ENCODE measurements at regions not wholly inside any gene's neighbourhood (a gene's known extent, or its start where the extent isn't known, plus 50 kb on each side); places are given as distances from the start of the nearest gene placed in this dataset.

- Histone ChIP-seq H3K4me3 (no peak overlapping the region), H3K27ac (ENCODE audit: low read depth) (no peak overlapping the region), H2AFZ (no peak overlapping the region), H3K9me2 (ENCODE audit: insufficient read depth) (no peaks in the 10 kb centered on the region), H3K27me3 (ENCODE audit: insufficient read depth) (no peaks in the 10 kb centered on the region), H3K4me2 (no peak overlapping the region), H3F3A (replicated peaks; ENCODE audit: low read depth) (no peaks in the 10 kb centered on the region), H3K36me3 (ENCODE audit: insufficient read depth) (no peaks in the 10 kb centered on the region), H4K20me1 (replicated peaks; ENCODE audit: insufficient read depth) (0 out of 2 replicates have a peak, but pooled peaks cover 5% of the 10 kb centered on the region), H3K79me2 (replicated peaks; ENCODE audit: insufficient read depth) (peaks cover 4% of the 10 kb centered on the region), H3K4me1 (ENCODE audit: insufficient read depth) (peaks cover 3% of the 10 kb centered on the region)
- TF ChIP-seq POLR2AphosphoS5 (IDR thresholded peaks at IDR 0.05; ENCODE audit: low read depth): no peak
- TF ChIP-seq ZNF114 (CRISPR knock-in tag; IDR thresholded peaks at IDR 0.05): no peak
- TF ChIP-seq EZH2phosphoT487 (IDR thresholded peaks at IDR 0.05; ENCODE audit: unreplicated experiment): no peak
- no peak for TF ChIP-seq CREB1 (CRISPR knock-in tag; IDR thresholded peaks at IDR 0.05; ENCODE audit: low read depth)
- TF ChIP-seq REST (IDR thresholded peaks at IDR 0.05; ENCODE audit: unreplicated experiment): no peak
- TF ChIP-seq, protein P1, sequence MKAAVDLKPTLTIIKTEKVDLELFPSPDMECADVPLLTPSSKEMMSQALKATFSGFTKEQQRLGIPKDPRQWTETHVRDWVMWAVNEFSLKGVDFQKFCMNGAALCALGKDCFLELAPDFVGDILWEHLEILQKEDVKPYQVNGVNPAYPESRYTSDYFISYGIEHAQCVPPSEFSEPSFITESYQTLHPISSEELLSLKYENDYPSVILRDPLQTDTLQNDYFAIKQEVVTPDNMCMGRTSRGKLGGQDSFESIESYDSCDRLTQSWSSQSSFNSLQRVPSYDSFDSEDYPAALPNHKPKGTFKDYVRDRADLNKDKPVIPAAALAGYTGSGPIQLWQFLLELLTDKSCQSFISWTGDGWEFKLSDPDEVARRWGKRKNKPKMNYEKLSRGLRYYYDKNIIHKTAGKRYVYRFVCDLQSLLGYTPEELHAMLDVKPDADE (IDR thresholded peaks at IDR 0.05): no peak
- no peak for TF ChIP-seq NANOG (IDR thresholded peaks at IDR 0.05; ENCODE audit: borderline replicate concordance)
- TF ChIP-seq, protein P2, sequence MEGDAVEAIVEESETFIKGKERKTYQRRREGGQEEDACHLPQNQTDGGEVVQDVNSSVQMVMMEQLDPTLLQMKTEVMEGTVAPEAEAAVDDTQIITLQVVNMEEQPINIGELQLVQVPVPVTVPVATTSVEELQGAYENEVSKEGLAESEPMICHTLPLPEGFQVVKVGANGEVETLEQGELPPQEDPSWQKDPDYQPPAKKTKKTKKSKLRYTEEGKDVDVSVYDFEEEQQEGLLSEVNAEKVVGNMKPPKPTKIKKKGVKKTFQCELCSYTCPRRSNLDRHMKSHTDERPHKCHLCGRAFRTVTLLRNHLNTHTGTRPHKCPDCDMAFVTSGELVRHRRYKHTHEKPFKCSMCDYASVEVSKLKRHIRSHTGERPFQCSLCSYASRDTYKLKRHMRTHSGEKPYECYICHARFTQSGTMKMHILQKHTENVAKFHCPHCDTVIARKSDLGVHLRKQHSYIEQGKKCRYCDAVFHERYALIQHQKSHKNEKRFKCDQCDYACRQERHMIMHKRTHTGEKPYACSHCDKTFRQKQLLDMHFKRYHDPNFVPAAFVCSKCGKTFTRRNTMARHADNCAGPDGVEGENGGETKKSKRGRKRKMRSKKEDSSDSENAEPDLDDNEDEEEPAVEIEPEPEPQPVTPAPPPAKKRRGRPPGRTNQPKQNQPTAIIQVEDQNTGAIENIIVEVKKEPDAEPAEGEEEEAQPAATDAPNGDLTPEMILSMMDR (conservative IDR thresholded peaks at IDR 0.05; ENCODE audit: low read depth in 2 of 2): no peak
- Mint-ChIP-seq H3K9me3 (no peaks in the 10 kb centered on the region), H3K4me1 (peaks cover 16% of the 10 kb centered on the region), H3K4me3 (no peak overlapping the region), H3K27ac (no peak overlapping the region), H3K27me3 (ENCODE audit: insufficient read depth, low read depth, poor library complexity) (peaks cover 5% of the 10 kb centered on the region), H3K36me3 (ENCODE audit: low read depth) (no peaks in the 10 kb centered on the region; the same call in 2 of the 3 replicates)
- ATAC-seq (no peak), DNase-seq (ENCODE audit: low spot score) (no peak)
Measured at GRCh38 chr1:201730611-201731010, 98.3 kb upstream of the IPO9 start.

DNA sequence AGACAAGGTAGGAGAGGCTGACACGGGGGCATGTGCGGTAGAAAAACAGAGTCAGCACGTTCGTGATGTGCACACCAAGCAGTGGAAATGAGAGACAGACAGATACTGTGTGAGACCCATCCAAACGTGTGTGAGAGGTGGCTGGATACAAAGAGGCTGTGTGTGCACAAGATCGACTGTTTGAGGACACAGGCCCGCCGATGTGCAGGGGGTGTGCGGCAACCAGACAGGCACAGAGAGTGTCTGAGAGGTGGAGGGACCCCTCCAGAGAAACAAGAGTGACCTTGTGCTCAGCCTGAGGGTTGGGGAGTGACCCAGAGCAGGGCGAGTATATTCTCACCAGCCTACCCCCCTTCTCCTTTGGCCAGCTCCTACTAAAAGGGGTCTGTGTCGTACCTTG lies 97.8 kb upstream of the IPO9 start:
- H3K9me2 ChIP-seq (ENCODE audit: insufficient read depth): no peaks in the 10 kb centered on the region
- ATAC-seq (no peak), DNase-seq (ENCODE audit: low spot score) (no peak)
- H3K27ac Mint-ChIP-seq: no peak overlapping the region
- peaks cover 8% of the 10 kb centered on the region for H3K4me1 ChIP-seq (ENCODE audit: insufficient read depth)
- no peak overlapping the region for H3K27ac ChIP-seq (ENCODE audit: low read depth)
- no peaks in the 10 kb centered on the region for H3K9me3 Mint-ChIP-seq
- no peak overlapping the region for H3K4me2 ChIP-seq
- H3K4me3 ChIP-seq: no peak overlapping the region
- 0 out of 2 replicates have a peak, but pooled peaks cover 5% of the 10 kb centered on the region for H4K20me1 ChIP-seq (replicated peaks; ENCODE audit: insufficient read depth)
- H3K36me3 Mint-ChIP-seq (ENCODE audit: low read depth): no peaks in the 10 kb centered on the region; the same call in 2 of the 3 replicates
- H3F3A ChIP-seq (replicated peaks; ENCODE audit: low read depth): no peaks in the 10 kb centered on the region
- H3K4me3 Mint-ChIP-seq: no peak overlapping the region
- no peak overlapping the region for H2AFZ ChIP-seq
- H3K4me1 Mint-ChIP-seq: peaks cover 21% of the 10 kb centered on the region
- H3K27me3 Mint-ChIP-seq (ENCODE audit: insufficient read depth, low read depth, poor library complexity): peaks cover 5% of the 10 kb centered on the region
- H3K27me3 ChIP-seq (ENCODE audit: insufficient read depth): no peaks in the 10 kb centered on the region
- no peaks in the 10 kb centered on the region for H3K36me3 ChIP-seq (ENCODE audit: insufficient read depth)
- H3K79me2 ChIP-seq (replicated peaks; ENCODE audit: insufficient read depth): peaks cover 4% of the 10 kb centered on the region
- TF ChIP-seq POLR2AphosphoS5 (IDR thresholded peaks at IDR 0.05; ENCODE audit: low read depth): no peak
- TF ChIP-seq ZNF114 (CRISPR knock-in tag; IDR thresholded peaks at IDR 0.05): no peak
- no peak for TF ChIP-seq JUNB (IDR thresholded peaks at IDR 0.05; ENCODE audit: unreplicated experiment)
- TF ChIP-seq, protein P2 (conservative IDR thresholded peaks at IDR 0.05; ENCODE audit: low read depth in 2 of 2): no peak
- TF ChIP-seq, protein P1 (IDR thresholded peaks at IDR 0.05): no peak
